ENCODE measurements at regions not wholly inside any gene's neighbourhood (a gene's known extent, or its start where the extent isn't known, plus 50 kb on each side); places are given as distances from the start of the nearest gene placed in this dataset.

DNA sequence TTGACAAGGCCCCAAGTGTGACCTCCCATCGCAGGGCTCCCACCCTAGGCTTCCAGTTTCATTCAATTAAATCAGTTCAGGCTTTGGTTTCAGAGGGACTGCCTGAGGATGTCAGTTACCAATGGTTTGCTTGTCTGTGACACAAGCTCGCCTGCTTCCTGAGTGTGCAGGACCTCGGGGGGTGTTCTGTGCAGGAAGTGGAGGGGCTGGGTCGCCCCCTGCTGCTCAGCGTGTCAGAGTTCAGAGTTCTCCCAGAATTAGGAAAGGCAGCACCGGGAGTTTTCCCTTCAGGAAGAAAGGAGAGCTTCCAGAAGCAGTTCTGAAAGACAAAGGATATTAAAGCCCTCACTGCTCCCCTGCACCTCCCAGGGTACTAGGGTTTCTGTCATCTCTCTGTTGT lies 50.8 kb upstream of the TGM3 start:
- no peak for TF ChIP-seq EZH2phosphoT487 (IDR thresholded peaks at IDR 0.05; ENCODE audit: low read length)
- TF ChIP-seq, protein P1, sequence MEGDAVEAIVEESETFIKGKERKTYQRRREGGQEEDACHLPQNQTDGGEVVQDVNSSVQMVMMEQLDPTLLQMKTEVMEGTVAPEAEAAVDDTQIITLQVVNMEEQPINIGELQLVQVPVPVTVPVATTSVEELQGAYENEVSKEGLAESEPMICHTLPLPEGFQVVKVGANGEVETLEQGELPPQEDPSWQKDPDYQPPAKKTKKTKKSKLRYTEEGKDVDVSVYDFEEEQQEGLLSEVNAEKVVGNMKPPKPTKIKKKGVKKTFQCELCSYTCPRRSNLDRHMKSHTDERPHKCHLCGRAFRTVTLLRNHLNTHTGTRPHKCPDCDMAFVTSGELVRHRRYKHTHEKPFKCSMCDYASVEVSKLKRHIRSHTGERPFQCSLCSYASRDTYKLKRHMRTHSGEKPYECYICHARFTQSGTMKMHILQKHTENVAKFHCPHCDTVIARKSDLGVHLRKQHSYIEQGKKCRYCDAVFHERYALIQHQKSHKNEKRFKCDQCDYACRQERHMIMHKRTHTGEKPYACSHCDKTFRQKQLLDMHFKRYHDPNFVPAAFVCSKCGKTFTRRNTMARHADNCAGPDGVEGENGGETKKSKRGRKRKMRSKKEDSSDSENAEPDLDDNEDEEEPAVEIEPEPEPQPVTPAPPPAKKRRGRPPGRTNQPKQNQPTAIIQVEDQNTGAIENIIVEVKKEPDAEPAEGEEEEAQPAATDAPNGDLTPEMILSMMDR (IDR thresholded peaks at IDR 0.05; ENCODE audit: low read length): no peak; the same call in 1 of the 2 replicates
